B cell (primary cell): ENCODE measurements at regions not wholly inside any gene's neighbourhood (a gene's known extent, or its start where the extent isn't known, plus 50 kb on each side); places are given as distances from the start of the nearest gene placed in this dataset.

Experiments used
- EZH2 ChIP-seq: IDR thresholded peaks from 2 replicates; pipeline ENCODE4 v1.6.1; 2012; ENCODE audit warnings: borderline replicate concordance, low read depth, mild to moderate bottlenecking, moderate library complexity, low read length; ENCODE audit not compliant: insufficient read depth, poor library complexity, severe bottlenecking
- TF ChIP-seq, protein P1 (sequence below): fragments of 200-600 bp; IDR thresholded peaks from one replicate; pipeline ENCODE4 v1.8.0; 2022; ENCODE audit warnings: antibody characterized with exemption, mild to moderate bottlenecking

DNA sequence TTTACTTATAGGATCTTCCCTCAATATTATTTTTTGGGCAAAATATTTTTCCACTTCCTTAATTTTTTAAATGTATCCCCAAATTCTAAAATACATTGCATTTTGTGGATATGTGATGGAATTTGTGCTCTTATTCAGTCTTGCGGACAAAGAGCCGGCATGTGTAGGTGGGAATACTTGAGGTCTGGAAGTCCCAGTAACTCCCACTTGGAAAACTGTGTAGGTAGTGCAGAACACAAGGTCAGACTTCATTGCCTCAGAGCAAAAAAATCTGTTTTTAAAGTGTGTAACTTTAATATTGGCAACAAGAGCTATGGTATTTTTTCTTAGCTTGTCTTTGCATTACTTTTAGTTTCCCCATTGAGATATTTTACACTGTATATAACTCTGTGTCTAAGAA is 68.5 kb upstream of the SEMA3A start:
- no peak for TF ChIP-seq EZH2
- TF ChIP-seq, protein P1, sequence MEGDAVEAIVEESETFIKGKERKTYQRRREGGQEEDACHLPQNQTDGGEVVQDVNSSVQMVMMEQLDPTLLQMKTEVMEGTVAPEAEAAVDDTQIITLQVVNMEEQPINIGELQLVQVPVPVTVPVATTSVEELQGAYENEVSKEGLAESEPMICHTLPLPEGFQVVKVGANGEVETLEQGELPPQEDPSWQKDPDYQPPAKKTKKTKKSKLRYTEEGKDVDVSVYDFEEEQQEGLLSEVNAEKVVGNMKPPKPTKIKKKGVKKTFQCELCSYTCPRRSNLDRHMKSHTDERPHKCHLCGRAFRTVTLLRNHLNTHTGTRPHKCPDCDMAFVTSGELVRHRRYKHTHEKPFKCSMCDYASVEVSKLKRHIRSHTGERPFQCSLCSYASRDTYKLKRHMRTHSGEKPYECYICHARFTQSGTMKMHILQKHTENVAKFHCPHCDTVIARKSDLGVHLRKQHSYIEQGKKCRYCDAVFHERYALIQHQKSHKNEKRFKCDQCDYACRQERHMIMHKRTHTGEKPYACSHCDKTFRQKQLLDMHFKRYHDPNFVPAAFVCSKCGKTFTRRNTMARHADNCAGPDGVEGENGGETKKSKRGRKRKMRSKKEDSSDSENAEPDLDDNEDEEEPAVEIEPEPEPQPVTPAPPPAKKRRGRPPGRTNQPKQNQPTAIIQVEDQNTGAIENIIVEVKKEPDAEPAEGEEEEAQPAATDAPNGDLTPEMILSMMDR: no peak
